Activated T-cell treated with anti-CD3 and anti-CD28 coated beads, Interleukin-2, amount 50 U/mL, for 72 hours (primary cell): ENCODE measurements at regions not wholly inside any gene's neighbourhood (a gene's known extent, or its start where the extent isn't known, plus 50 kb on each side); places are given as distances from the start of the nearest gene placed in this dataset.

Experiments used
- ATAC-seq, 2 donors: fragments of 150-1000 bp; cut with Tn5 transposase; replicated peaks in 1 of 2; 2 replicates each; pipeline ENCODE4 v1.10.0; 2021; ENCODE audit warnings: moderate library complexity in 2 of 2, mild to moderate bottlenecking in 1 of 2
- DNase-seq, 2 donors: peaks; one replicate each; pipeline ENCODE4 v3.0.0; 2021 to 2022; ENCODE audit warnings: mixed read lengths in 1 of 2
- H3K27ac Mint-ChIP-seq: one replicate; pipeline ENCODE4 v1.8.0; 2022; ENCODE audit warnings: mild to moderate bottlenecking, moderate library complexity, mixed read lengths
- H3K27me3 Mint-ChIP-seq: one replicate; pipeline ENCODE4 v1.8.0; 2022; ENCODE audit warnings: low read depth, mixed read lengths
- H3K36me3 Mint-ChIP-seq, 2 donors: one replicate each; pipeline ENCODE4 v1.8.0; 2022; ENCODE audit warnings: mixed read lengths in 2 of 2, mild to moderate bottlenecking in 1 of 2; ENCODE audit not compliant: insufficient read depth in 2 of 2
- H3K4me1 Mint-ChIP-seq: one replicate; pipeline ENCODE4 v1.8.0; 2022; ENCODE audit warnings: low read depth, mixed read lengths
- H3K4me3 Mint-ChIP-seq, 2 donors: one replicate each; pipeline ENCODE4 v1.8.0; 2022; ENCODE audit warnings: mild to moderate bottlenecking in 2 of 2, mixed read lengths in 2 of 2, moderate library complexity in 2 of 2
- H3K9me3 Mint-ChIP-seq, 2 donors: one replicate each; pipeline ENCODE4 v1.8.0; 2022; ENCODE audit warnings: mixed read lengths in 2 of 2

DNA sequence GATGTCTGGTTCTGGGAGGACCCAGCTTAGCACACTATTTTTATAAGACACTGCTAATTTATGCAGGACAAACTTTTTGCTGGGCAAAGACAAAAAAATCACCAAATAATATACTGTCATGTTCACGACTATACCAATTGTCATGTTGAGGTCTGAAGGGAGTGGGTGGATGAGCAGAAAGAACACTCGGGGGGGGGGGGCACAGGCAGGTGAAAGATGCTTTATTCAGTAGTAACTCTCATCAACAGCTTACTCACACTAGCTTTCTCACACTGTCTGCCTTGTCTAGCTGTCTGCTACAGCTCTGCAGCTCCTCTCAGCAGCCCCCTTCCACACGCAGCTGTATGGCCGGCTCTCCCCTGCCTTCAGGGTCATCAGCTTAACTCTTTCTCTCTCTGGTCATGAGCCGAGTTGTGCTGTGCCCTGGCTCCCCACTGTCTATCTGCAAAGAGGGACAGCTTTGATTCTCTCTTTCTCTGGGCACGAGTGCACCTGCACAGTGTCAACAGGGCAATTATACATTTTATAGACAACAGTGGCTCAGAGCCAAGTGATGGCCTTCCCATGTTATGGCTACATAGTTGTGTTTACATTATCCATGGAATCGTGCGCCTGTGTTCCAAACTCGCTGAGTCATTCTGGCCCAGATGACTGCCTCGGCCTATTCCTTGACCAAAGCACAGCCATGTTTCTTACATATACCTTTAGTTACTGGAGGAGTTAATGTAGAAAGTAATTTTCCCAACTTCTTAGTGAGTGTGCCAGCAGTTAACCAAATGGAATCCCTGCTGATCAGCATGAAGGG is 187.7 kb upstream of the PRSS16 start:
- DNase-seq (no peak), ATAC-seq (no peak)
- H3K27me3 Mint-ChIP-seq: peaks cover 22% of the 10 kb centered on the region
- H3K9me3 Mint-ChIP-seq: no peaks in the 10 kb centered on the region
- no peaks in the 10 kb centered on the region for H3K36me3 Mint-ChIP-seq
- H3K4me1 Mint-ChIP-seq: no peaks in the 10 kb centered on the region
- H3K27ac Mint-ChIP-seq: no peak overlapping the region
- H3K4me3 Mint-ChIP-seq: no peak overlapping the region

DNA sequence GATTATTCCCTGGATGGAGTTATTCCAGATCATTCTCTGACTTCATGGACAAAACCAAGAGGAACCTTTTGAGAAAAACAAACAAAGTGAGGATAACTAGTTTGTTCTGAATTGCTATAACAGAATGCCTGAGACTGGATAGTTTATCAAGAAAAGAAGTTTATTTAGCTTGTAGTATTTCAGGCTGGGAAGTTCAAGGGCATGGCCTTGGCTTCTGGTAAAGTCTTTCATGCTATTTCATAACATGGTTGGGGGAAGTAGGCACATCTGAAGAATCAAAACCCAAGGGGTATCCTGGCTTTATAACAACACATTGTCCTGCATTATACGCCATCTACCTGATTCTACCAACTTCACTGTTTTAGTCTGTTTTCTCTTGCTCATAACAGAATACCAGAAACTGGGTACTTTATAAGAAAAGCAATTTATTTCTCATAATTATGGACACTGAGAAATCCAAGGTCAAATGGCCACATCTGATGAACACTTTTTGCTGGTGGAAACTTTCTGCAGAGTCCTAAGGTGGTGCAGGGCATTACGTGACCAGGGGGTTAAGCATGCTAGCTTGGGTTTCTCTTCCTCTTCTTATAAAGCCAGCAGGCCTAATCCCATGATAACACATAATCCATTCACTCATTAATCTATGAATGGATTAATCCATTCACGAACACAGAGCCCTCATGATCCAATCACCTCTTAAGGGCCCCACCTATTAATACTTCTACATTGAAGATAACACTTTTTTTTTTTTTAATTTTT is 186.1 kb upstream of the PRSS16 start:
- DNase-seq (no peak), ATAC-seq (no peak)
- Mint-ChIP-seq H3K9me3 (no peaks in the 10 kb centered on the region), H3K27ac (no peak overlapping the region), H3K36me3 (no peaks in the 10 kb centered on the region), H3K27me3 (peaks cover 15% of the 10 kb centered on the region), H3K4me3 (no peak overlapping the region), H3K4me1 (no peaks in the 10 kb centered on the region)

DNA sequence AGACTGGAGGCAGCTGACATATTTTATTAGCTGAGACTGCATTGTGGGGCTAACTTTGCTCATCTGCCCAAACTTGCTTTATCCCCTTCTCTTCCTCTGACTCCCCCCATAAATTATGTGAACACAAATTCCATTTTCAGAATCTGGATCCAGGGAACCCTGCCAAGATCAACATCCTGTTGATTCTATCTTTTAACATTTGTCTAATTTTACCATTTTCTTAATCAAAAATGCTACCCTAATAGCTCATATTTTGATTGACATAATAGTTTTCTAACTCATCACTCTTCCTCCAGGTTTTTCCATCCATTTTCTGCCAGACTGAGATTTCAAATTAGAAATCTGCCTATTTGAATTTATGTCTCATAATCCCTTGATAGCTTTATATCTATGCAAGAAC is 184.7 kb upstream of the PRSS16 start:
- ATAC-seq (no peak), DNase-seq (no peak)
- H3K9me3 Mint-ChIP-seq: no peaks in the 10 kb centered on the region
- no peak overlapping the region for H3K4me3 Mint-ChIP-seq
- H3K4me1 Mint-ChIP-seq: no peaks in the 10 kb centered on the region
- no peak overlapping the region for H3K27ac Mint-ChIP-seq
- no peaks in the 10 kb centered on the region for H3K36me3 Mint-ChIP-seq
- H3K27me3 Mint-ChIP-seq: peaks cover 13% of the 10 kb centered on the region

DNA sequence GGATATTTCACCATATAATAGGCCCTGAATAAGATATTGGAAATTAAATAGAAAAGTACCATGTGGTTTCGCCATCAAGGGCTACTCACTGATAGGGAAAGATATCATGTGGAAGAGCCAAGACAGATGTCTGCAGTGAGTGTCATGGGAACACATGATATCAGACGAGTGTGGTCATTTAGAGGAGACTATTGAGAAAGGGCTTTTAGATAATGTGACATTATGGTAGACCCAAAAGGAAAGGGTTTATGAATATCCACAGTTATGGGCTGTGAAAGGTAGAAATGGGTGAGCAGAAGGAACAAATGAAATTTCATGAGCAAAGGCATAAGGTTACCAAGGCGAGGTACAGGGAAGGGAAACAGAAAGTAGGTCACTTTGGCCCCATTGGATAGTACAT is 182.3 kb upstream of the PRSS16 start:
- DNase-seq (no peak), ATAC-seq (no peak)
- Mint-ChIP-seq H3K4me3 (no peak overlapping the region), H3K9me3 (no peaks in the 10 kb centered on the region), H3K36me3 (no peaks in the 10 kb centered on the region), H3K4me1 (no peaks in the 10 kb centered on the region), H3K27ac (no peak overlapping the region), H3K27me3 (peaks cover 22% of the 10 kb centered on the region)

DNA sequence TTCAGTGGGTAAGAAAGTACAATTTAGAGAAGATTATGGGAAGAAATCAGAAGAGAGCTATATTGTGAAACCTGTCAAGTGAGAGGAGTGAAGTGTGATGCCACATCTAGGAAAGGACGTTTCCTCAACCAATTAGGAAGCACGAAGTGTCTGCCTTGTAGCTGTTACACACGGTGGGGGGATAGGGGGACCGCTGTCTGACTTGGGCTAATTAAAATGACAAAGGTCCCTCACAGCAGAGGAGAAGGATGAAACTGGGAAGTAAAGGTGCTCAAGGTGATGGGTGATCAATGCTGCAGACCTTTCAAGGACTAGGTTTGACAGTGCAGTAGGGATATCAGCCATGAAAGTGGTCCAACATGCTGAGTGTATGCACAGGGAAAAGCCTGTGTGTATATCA is 181.1 kb upstream of the PRSS16 start:
- no peaks in the 10 kb centered on the region for H3K4me1 Mint-ChIP-seq
- no peak overlapping the region for H3K4me3 Mint-ChIP-seq
- H3K9me3 Mint-ChIP-seq: no peaks in the 10 kb centered on the region
- no peaks in the 10 kb centered on the region for H3K36me3 Mint-ChIP-seq
- peaks cover 22% of the 10 kb centered on the region for H3K27me3 Mint-ChIP-seq
- DNase-seq (no peak), ATAC-seq (no peak)
- no peak overlapping the region for H3K27ac Mint-ChIP-seq

DNA sequence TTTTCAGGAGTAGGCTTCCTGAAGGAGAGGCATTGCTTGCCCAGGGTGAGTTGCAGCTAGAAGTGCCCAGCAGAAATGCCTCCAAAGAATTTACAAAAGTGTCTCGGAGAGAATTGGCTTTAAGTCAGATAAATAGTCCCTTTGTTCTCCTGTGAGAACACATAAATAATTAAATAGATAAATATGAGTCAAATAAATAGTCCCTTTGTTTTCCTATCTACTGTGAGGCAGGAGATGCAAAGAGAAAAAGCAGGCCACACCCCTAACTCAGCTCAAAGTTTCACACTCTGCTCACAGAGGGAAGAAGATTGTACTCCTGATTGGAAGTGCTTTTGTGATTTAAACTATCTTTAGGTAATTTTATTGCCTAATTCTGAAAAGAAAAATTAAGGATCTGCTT is 180.7 kb upstream of the PRSS16 start:
- Mint-ChIP-seq H3K4me3 (no peak overlapping the region), H3K9me3 (no peaks in the 10 kb centered on the region), H3K27ac (no peak overlapping the region), H3K36me3 (no peaks in the 10 kb centered on the region), H3K4me1 (no peaks in the 10 kb centered on the region), H3K27me3 (peaks cover 22% of the 10 kb centered on the region)
- DNase-seq (no peak), ATAC-seq (no peak)

DNA sequence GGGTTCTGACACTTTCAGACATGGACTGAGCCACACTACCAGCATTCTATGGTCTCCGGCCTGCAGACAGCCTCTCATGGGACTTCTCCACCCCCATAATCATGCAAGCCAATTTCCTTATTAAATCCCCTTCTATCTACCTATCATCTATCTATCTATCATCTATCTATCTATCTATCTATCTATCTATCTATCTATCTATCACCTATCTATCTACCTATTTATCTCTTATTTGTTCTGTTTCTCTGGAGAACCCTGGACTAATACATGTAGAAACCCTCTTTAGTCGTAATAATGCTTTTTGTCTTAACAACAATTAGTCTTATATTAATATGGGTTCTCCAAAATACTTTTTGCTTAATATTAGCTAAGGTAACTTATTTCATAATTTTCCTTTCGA is 174.1 kb upstream of the PRSS16 start:
- Mint-ChIP-seq H3K27me3 (peaks cover 29% of the 10 kb centered on the region), H3K9me3 (no peaks in the 10 kb centered on the region), H3K36me3 (no peaks in the 10 kb centered on the region), H3K4me1 (peaks cover 3% of the 10 kb centered on the region), H3K27ac (no peak overlapping the region), H3K4me3 (no peak overlapping the region)
- no peak for ATAC-seq
- DNase-seq: no peak

DNA sequence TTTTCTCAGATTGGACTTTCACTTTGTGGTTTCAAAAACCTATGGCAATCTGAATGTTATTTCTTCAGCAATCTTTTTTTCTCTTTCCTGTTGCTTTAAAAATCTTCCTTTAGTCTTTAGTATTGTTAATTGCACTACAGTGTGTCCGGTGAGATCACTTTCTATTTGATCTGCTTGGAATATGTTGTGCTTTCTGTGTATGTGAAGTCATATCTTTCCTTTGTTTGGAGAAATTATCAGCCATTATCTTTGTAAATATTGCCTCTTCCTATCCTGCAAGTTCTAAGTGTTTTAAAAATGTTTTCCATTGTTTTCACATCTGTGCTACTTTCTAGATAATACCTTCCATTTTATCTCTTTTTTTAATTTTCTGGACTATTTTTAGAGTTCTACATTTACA is 171.4 kb upstream of the PRSS16 start:
- Mint-ChIP-seq H3K27me3 (peaks cover 29% of the 10 kb centered on the region), H3K4me3 (no peak overlapping the region), H3K27ac (no peak overlapping the region), H3K36me3 (no peaks in the 10 kb centered on the region), H3K4me1 (peaks cover 10% of the 10 kb centered on the region), H3K9me3 (no peaks in the 10 kb centered on the region)
- ATAC-seq: no peak
- DNase-seq: no peak

DNA sequence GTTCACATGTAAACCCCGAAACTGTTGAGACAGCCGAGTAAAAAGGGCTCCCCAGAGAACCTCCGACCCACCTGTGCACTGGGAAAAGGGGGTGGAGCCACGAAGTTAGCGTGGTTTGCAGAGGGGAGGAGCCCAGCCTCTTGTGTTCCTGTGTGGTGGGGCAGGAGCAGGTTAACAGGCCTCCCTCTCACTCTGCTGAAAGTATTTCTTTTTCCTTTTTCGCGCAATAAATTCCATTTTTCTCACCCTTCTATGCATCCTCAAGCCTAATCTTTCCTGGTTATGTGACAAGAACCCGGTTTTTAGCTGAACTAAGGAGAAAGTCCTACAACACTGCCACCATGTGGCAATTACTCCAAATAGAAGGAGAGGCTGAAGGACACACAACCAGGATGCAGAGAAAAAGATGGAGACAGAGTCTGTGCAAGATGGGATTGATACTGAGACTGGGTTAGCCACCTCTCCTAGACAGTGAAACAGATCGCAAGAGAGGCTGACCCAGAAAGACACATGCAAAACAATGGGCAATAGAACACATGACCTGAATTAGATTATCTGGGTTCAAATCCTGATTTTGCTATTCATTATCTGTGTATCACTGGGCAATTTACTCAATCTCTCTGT is 168.7 kb upstream of the PRSS16 start:
- ATAC-seq: peak; percentile 77 to 78
- peaks cover 53% of the 10 kb centered on the region for H3K27me3 Mint-ChIP-seq
- H3K9me3 Mint-ChIP-seq: no peaks in the 10 kb centered on the region

DNA sequence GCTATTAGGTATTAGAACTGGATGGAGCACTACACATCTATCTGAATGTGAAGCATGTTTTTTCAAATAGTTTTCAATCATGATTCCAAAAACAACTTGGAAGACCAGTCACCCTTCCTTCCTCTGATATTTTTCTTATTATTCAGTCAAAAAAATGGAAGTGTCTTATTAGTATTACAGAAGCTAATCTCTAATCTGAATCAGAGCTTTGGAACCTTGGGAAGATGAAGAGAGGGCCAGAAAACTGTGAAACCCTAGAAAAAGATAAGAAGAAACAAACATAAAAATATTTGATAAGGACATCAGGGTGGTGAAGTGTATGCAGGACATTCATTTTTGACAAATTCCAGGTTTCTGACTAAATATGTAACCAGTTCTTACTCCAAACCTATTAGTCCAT is 166.3 kb upstream of the PRSS16 start:
- Mint-ChIP-seq H3K4me3 (no peak overlapping the region), H3K4me1 (peaks cover 10% of the 10 kb centered on the region), H3K27me3 (peaks cover 57% of the 10 kb centered on the region), H3K36me3 (no peaks in the 10 kb centered on the region), H3K9me3 (no peaks in the 10 kb centered on the region), H3K27ac (no peak overlapping the region)
- ATAC-seq: no peak
- DNase-seq: no peak

More for the DNA sequence above, 168.7 kb upstream of the PRSS16 start:
- Mint-ChIP-seq H3K27ac (no peak overlapping the region), H3K4me1 (peaks cover 10% of the 10 kb centered on the region), H3K4me3 (peak overlapping the region; percentile 76 to 80), H3K36me3 (no peaks in the 10 kb centered on the region)
- peak; percentile 29 to 42 for DNase-seq

DNA sequence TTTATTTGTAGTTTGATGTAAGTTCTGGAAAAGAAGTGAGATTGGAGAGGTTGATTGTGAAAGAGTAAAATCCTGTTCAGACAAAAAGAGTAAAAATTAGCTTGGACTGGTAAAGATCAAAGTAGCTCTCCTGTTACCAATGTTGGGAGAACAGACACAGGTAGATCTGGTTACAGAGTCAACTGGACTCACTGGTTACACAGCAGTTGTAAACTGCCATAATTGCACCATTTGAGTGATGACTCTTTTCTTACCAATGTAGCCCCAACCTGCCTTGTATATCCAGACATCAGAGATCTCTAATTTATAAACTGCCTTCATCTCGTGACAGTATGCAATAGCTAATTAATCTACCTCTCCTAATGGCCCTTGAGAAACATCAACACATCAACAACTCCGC is 165.6 kb upstream of the PRSS16 start:
- Mint-ChIP-seq H3K4me3 (no peak overlapping the region), H3K4me1 (peaks cover 10% of the 10 kb centered on the region), H3K27me3 (peaks cover 51% of the 10 kb centered on the region), H3K27ac (no peak overlapping the region), H3K36me3 (no peaks in the 10 kb centered on the region), H3K9me3 (no peaks in the 10 kb centered on the region)
- ATAC-seq (no peak), DNase-seq (no peak)

DNA sequence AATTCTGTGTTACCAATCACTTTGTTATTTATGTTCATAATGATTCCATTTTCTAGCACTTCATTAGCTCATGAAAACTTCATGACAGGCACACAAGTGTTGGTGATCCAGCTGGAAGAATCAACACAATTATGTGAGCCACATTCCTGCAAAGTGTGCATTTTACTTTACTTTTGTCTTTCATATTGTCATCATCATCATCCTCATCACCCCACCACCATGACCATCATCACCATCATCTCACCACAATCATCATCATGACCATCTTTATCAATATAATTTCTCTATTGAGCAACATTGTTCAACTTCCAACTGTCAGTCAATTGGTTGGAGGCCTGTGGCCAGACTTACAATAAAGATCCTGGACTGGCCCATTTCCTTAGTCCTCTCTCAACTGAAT is 159.4 kb upstream of the PRSS16 start:
- no peak overlapping the region for H3K4me3 Mint-ChIP-seq
- no peaks in the 10 kb centered on the region for H3K9me3 Mint-ChIP-seq

DNA sequence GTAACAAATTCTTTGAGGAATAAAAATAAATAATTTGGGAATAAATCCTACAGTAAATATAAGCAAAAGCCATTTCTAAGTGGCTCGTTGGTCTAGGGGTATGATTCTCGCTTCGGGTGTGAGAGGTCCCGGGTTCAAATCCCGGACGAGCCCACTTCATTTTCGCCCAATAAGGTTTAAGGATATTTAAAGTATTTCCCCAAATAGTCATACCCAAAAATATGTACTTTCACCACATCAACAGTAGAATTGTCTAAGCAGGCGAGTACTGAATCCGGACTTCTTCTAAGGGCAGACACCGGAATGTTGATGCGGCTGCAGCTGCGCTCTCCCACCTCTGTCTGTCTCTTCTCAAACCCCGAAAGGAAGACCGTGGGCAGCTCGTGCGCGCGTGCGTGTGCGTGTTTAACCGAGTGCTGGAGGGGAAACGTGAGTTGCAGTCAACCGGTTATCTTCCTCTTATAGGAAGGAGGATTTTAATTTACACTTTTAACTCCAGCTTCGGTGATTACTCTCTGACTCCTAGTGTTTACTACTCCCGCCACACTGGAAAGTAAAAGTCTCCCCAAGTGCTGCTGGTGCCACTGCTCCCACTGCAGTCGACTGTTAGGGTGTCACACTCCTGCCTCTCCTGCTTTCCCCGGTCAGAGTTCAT is 155.7 kb upstream of the PRSS16 start:
- peak overlapping the region; percentile 54 for H3K27ac Mint-ChIP-seq
- H3K9me3 Mint-ChIP-seq: no peaks in the 10 kb centered on the region
- ATAC-seq (peak; percentile 87 to 93), DNase-seq (peak; percentile 27 to 42)
- peak overlapping the region; percentile 75 to 79 for H3K4me3 Mint-ChIP-seq
- peaks cover 18% of the 10 kb centered on the region for H3K4me1 Mint-ChIP-seq
- H3K36me3 Mint-ChIP-seq: peaks cover 2 to 3% of the 10 kb centered on the region in 2 donors
- peaks cover 69% of the 10 kb centered on the region for H3K27me3 Mint-ChIP-seq

More for the DNA sequence above, 159.4 kb upstream of the PRSS16 start:
- DNase-seq (no peak), ATAC-seq (no peak)
- no peak overlapping the region for H3K27ac Mint-ChIP-seq
- peaks cover 57% of the 10 kb centered on the region for H3K27me3 Mint-ChIP-seq
- H3K36me3 Mint-ChIP-seq: no peaks in the 10 kb centered on the region
- peaks cover 11% of the 10 kb centered on the region for H3K4me1 Mint-ChIP-seq
